Trophoblast cell (in vitro differentiated cells and primary cell): ENCODE measurements at regions not wholly inside any gene's neighbourhood (a gene's known extent, or its start where the extent isn't known, plus 50 kb on each side); places are given as distances from the start of the nearest gene placed in this dataset.

ENCODE experiments used
- DNase-seq, 2 donors: peaks; one replicate each; pipeline ENCODE4 v3.0.0-alpha.2; 2016
- H2AFZ ChIP-seq: 2 replicates; pipeline ENCODE4 v1.6.1; 2013; ENCODE audit warnings: low read length, moderate library complexity, mild to moderate bottlenecking; ENCODE audit not compliant: insufficient read depth, poor library complexity
- H2AK5ac ChIP-seq: 2 replicates; pipeline ENCODE4 v1.6.1; 2013; ENCODE audit warnings: mild to moderate bottlenecking, low read length
- H2BK120ac ChIP-seq: 2 replicates; pipeline ENCODE4 v1.6.1; 2013; ENCODE audit warnings: low read length, mild to moderate bottlenecking, moderate library complexity; ENCODE audit not compliant: insufficient read depth, poor library complexity
- H2BK12ac ChIP-seq: 2 replicates; pipeline ENCODE4 v1.6.1; 2013; ENCODE audit warnings: mild to moderate bottlenecking, low read length, moderate library complexity
- H2BK5ac ChIP-seq: 2 replicates; pipeline ENCODE4 v1.6.1; 2013; ENCODE audit warnings: low read length, low read depth, moderate library complexity, mild to moderate bottlenecking; ENCODE audit not compliant: poor library complexity
- H3K14ac ChIP-seq: 2 replicates; pipeline ENCODE4 v1.6.1; 2013; ENCODE audit warnings: mild to moderate bottlenecking, low read length
- H3K18ac ChIP-seq: 2 replicates; pipeline ENCODE4 v1.6.1; 2013; ENCODE audit warnings: mild to moderate bottlenecking, low read length
- H3K23ac ChIP-seq: 2 replicates; pipeline ENCODE4 v1.6.1; 2013; ENCODE audit warnings: low read length
- H3K27ac ChIP-seq: 2 replicates; pipeline ENCODE4 v1.5.1; 2013; ENCODE audit warnings: low read depth, mild to moderate bottlenecking, inconsistent platforms, low read length, moderate library complexity
- H3K27me3 ChIP-seq: 2 replicates; pipeline ENCODE4 v1.6.1; 2013; ENCODE audit warnings: inconsistent platforms, mild to moderate bottlenecking, low read length, moderate library complexity; ENCODE audit not compliant: insufficient read depth
- H3K36me3 ChIP-seq, 2 experiments: 1 replicate in 1 of 2; 2 replicates in 1 of 2; pipeline ENCODE4 v1.6.1; 2013; ENCODE audit warnings: low read length in 2 of 2, mild to moderate bottlenecking in 2 of 2, moderate library complexity in 1 of 2; ENCODE audit not compliant: insufficient read depth in 2 of 2, control insufficient read depth in 1 of 2
- H3K4ac ChIP-seq: 2 replicates; pipeline ENCODE4 v1.6.1; 2013; ENCODE audit warnings: low read depth, mild to moderate bottlenecking, low read length, moderate library complexity
- H3K4me1 ChIP-seq, 2 experiments: 1 replicate in 1 of 2; 2 replicates in 1 of 2; pipeline ENCODE4 v1.6.1; 2013; ENCODE audit warnings: low read length in 2 of 2, mild to moderate bottlenecking in 2 of 2, moderate library complexity in 1 of 2; ENCODE audit not compliant: insufficient read depth in 2 of 2, control insufficient read depth in 1 of 2
- H3K4me2 ChIP-seq: 2 replicates; pipeline ENCODE4 v1.6.1; 2013; ENCODE audit warnings: inconsistent platforms, mild to moderate bottlenecking, low read length, moderate library complexity
- H3K4me3 ChIP-seq: 2 replicates; pipeline ENCODE4 v1.5.1; 2013; ENCODE audit warnings: mild to moderate bottlenecking, low read depth, low read length, inconsistent platforms
- H3K79me1 ChIP-seq: one replicate; pipeline ENCODE4 v1.6.1; 2013; ENCODE audit warnings: low read length
- H3K79me2 ChIP-seq: 2 replicates; pipeline ENCODE4 v1.6.1; 2013; ENCODE audit warnings: low read length, mild to moderate bottlenecking; ENCODE audit not compliant: control insufficient read depth, insufficient read depth, poor library complexity
- H3K9ac ChIP-seq: 2 replicates; pipeline ENCODE4 v1.6.1; 2013; ENCODE audit warnings: mild to moderate bottlenecking, low read length
- H3K9me3 ChIP-seq: 2 replicates; pipeline ENCODE4 v1.6.1; 2013; ENCODE audit warnings: low read depth, mild to moderate bottlenecking, control low read depth, inconsistent platforms, low read length; ENCODE audit not compliant: insufficient read depth
- H4K12ac ChIP-seq: 2 replicates; pipeline ENCODE4 v1.6.1; 2013; ENCODE audit warnings: low read depth, mild to moderate bottlenecking, low read length, moderate library complexity
- H4K8ac ChIP-seq: 2 replicates; pipeline ENCODE4 v1.6.1; 2013; ENCODE audit warnings: low read depth, mild to moderate bottlenecking, low read length, moderate library complexity
- H4K91ac ChIP-seq: one replicate; pipeline ENCODE4 v1.6.1; 2013; ENCODE audit warnings: low read depth, mild to moderate bottlenecking, low read length, moderate library complexity
- WGBS: extraction: QIAGEN DNeasy Blood & Tissue Kit; methylation state at CpG from one replicate; pipeline ENCODE4 v1.1.7; 2013; ENCODE audit warnings: missing lambda C conversion rate; ENCODE audit not compliant: insufficient read length, insufficient coverage; ENCODE audit errors: extremely low coverage; 5-methylcytosine and 5-hydroxymethylcytosine counted together

DNA sequence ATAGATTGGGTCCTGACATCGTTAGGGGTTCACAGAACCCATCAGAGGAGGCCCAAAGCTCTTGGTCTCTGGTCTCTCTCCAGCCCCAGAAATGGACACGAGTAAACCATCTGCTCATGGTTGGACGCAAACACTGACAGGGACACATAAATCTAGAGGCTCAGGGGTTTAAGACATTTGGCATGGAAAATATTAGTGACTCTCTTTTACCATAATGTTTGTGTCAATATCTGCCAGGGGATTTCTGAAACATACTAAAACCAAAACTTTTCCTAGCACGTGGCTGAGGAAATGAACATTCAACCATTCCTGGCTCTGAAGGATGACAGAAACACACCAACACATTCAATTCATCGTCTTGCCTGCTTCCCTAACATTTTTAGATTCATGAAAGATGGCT is 226.2 kb downstream of the SP3 start:
- H3K79me2 ChIP-seq: no peaks in the 10 kb centered on the region
- H3K18ac ChIP-seq: no peak overlapping the region
- H4K8ac ChIP-seq: no peak overlapping the region
- no peaks in the 10 kb centered on the region for H3K9me3 ChIP-seq
- no peak overlapping the region for H2BK5ac ChIP-seq
- no peak overlapping the region for H2AK5ac ChIP-seq
- H3K4me1 ChIP-seq: no peaks in the 10 kb centered on the region
- H3K4me2 ChIP-seq: no peak overlapping the region
- no peaks in the 10 kb centered on the region for H3K79me1 ChIP-seq
- no peak overlapping the region for H3K23ac ChIP-seq
- H4K91ac ChIP-seq: no peak overlapping the region
- no peak for DNase-seq
- H3K27me3 ChIP-seq: no peaks in the 10 kb centered on the region
- no peak overlapping the region for H4K12ac ChIP-seq
- H2BK12ac ChIP-seq: no peak overlapping the region
- H3K27ac ChIP-seq: no peak overlapping the region
- H3K9ac ChIP-seq: no peak overlapping the region
- no peak overlapping the region for H3K4ac ChIP-seq
- no CpG with 5 or more reads among the region's 5 CpGs for WGBS
- no peak overlapping the region for H2BK120ac ChIP-seq
- no peaks in the 10 kb centered on the region for H3K36me3 ChIP-seq
- H3K4me3 ChIP-seq: no peak overlapping the region
- no peak overlapping the region for H2AFZ ChIP-seq
- no peak overlapping the region for H3K14ac ChIP-seq

- no peaks in the 10 kb centered on the region for H3K27me3 ChIP-seq
- no peak overlapping the region for H4K91ac ChIP-seq
- H2AFZ ChIP-seq: no peak overlapping the region
- H3K23ac ChIP-seq: no peak overlapping the region
- no peak overlapping the region for H2BK5ac ChIP-seq
- no peak overlapping the region for H4K8ac ChIP-seq
- no peak overlapping the region for H3K27ac ChIP-seq
- no CpG with 5 or more reads among the region's 5 CpGs for WGBS
- no peak overlapping the region for H4K12ac ChIP-seq
- H2AK5ac ChIP-seq: no peak overlapping the region
- H3K4ac ChIP-seq: no peak overlapping the region
- H3K18ac ChIP-seq: no peak overlapping the region
- H3K4me1 ChIP-seq: no peaks in the 10 kb centered on the region
- H3K9ac ChIP-seq: no peak overlapping the region
- no peaks in the 10 kb centered on the region for H3K36me3 ChIP-seq
- no peak overlapping the region for H3K4me2 ChIP-seq
- no peaks in the 10 kb centered on the region for H3K9me3 ChIP-seq
- H2BK120ac ChIP-seq: no peak overlapping the region
- no peak overlapping the region for H3K14ac ChIP-seq
- DNase-seq: no peak
- no peaks in the 10 kb centered on the region for H3K79me1 ChIP-seq
- no peak overlapping the region for H3K4me3 ChIP-seq
- no peaks in the 10 kb centered on the region for H3K79me2 ChIP-seq
- H2BK12ac ChIP-seq: no peak overlapping the region
These were observed 224.5 kb downstream of the SP3 start for GRCh38 chr2:173740639-173741038.

GRCh38 chr2:173741759-173742158 is 223.4 kb downstream of the SP3 start:
- DNase-seq: no peak
- no peaks in the 10 kb centered on the region for H3K27me3 ChIP-seq
- no peak overlapping the region for H3K4ac ChIP-seq
- H3K9me3 ChIP-seq: no peaks in the 10 kb centered on the region
- H4K8ac ChIP-seq: no peak overlapping the region
- no peak overlapping the region for H3K4me2 ChIP-seq
- no CpG with 5 or more reads among the region's 2 CpGs for WGBS
- no peaks in the 10 kb centered on the region for H3K4me1 ChIP-seq
- H3K79me2 ChIP-seq: no peaks in the 10 kb centered on the region
- no peak overlapping the region for H2AK5ac ChIP-seq
- H4K12ac ChIP-seq: no peak overlapping the region
- no peaks in the 10 kb centered on the region for H3K36me3 ChIP-seq
- H2BK120ac ChIP-seq: no peak overlapping the region
- H3K4me3 ChIP-seq: no peak overlapping the region
- H4K91ac ChIP-seq: no peak overlapping the region
- H3K9ac ChIP-seq: no peak overlapping the region
- no peak overlapping the region for H3K14ac ChIP-seq
- H3K23ac ChIP-seq: no peak overlapping the region
- H2BK12ac ChIP-seq: no peak overlapping the region
- H3K18ac ChIP-seq: no peak overlapping the region
- no peak overlapping the region for H2AFZ ChIP-seq
- no peak overlapping the region for H2BK5ac ChIP-seq
- H3K79me1 ChIP-seq: no peaks in the 10 kb centered on the region
- H3K27ac ChIP-seq: no peak overlapping the region

DNA sequence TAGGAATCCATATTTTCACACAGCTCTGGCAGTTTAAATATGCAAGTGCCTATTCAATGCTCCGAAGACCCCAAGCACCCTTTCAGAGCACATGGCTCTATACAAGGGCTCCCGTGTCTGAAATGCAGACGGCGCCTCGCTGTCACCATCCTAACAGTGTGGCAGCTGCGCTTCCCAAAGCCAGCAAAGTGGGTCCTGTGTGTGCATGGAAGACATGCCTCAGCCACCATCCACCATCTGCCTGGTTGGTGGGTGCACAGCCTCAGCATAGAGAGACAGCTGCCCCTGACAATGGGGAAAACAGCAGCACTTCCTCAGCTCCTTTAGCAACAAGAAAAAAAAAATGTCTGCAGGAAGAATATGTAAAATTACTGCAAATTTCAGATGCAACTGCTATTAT is 218.1 kb downstream of the SP3 start:
- H3K18ac ChIP-seq: no peak overlapping the region
- DNase-seq: no peak

More for the DNA sequence above, 218.1 kb downstream of the SP3 start:
- H3K27ac ChIP-seq: no peak overlapping the region
- H4K91ac ChIP-seq: no peak overlapping the region
- H3K4me3 ChIP-seq: no peak overlapping the region
- H4K12ac ChIP-seq: no peak overlapping the region
- H3K14ac ChIP-seq: no peak overlapping the region
- H4K8ac ChIP-seq: no peak overlapping the region
- no peak overlapping the region for H2AFZ ChIP-seq
- no peaks in the 10 kb centered on the region for H3K36me3 ChIP-seq
- H2BK5ac ChIP-seq: no peak overlapping the region
- H2BK120ac ChIP-seq: no peak overlapping the region
- no peaks in the 10 kb centered on the region for H3K79me2 ChIP-seq
- no CpG with 5 or more reads among the region's 6 CpGs for WGBS
- no peak overlapping the region for H3K4me2 ChIP-seq
- no peak overlapping the region for H2AK5ac ChIP-seq
- H3K4ac ChIP-seq: no peak overlapping the region
- H2BK12ac ChIP-seq: no peak overlapping the region
- peaks cover 3% of the 10 kb centered on the region in 2 experiments for H3K4me1 ChIP-seq
- H3K79me1 ChIP-seq: peaks cover 2% of the 10 kb centered on the region
- H3K9me3 ChIP-seq: no peaks in the 10 kb centered on the region
- no peak overlapping the region for H3K9ac ChIP-seq
- H3K23ac ChIP-seq: no peak overlapping the region
- H3K27me3 ChIP-seq: no peaks in the 10 kb centered on the region
